HepG2 (cell line): ENCODE measurements at regions not wholly inside any gene's neighbourhood (a gene's known extent, or its start where the extent isn't known, plus 50 kb on each side); places are given as distances from the start of the nearest gene placed in this dataset.

Experiments used
- FOXM1 ChIP-seq: sonication (generic); formaldehyde crosslinking; IDR thresholded peaks from 2 replicates; pipeline ENCODE4 v1.5.0; 2020; ENCODE audit warnings: missing genetic modification reagents
- MAX ChIP-seq: IDR thresholded peaks from 2 replicates; pipeline ENCODE4 v1.6.1; 2012; ENCODE audit warnings: inconsistent platforms
- MEIS2 ChIP-seq: sonication (generic); formaldehyde crosslinking; IDR thresholded peaks from 2 replicates; pipeline ENCODE4 v1.9.0; 2021; ENCODE audit warnings: mild to moderate bottlenecking, missing genetic modification reagents
- NBN ChIP-seq: fragments of 450-650 bp; conservative IDR thresholded peaks from 2 replicates; pipeline ENCODE4 v1.6.1; 2017
- PREB ChIP-seq: sonication (generic); formaldehyde crosslinking; IDR thresholded peaks from 2 replicates; pipeline ENCODE4 v1.4.0; 2020; ENCODE audit warnings: missing genetic modification reagents
- ZBTB44 ChIP-seq: sonication (generic); formaldehyde crosslinking; IDR thresholded peaks from 2 replicates; pipeline ENCODE4 v1.4.0; 2020; ENCODE audit warnings: missing genetic modification reagents
- ZFP37 ChIP-seq: sonication (generic); formaldehyde crosslinking; IDR thresholded peaks from 2 replicates; pipeline ENCODE4 v1.4.0; 2020; ENCODE audit warnings: missing genetic modification reagents, borderline replicate concordance
- TF ChIP-seq, protein P1 (sequence below): sonication (generic); formaldehyde crosslinking; conservative IDR thresholded peaks from 2 replicates; pipeline ENCODE4 v1.4.0; 2020; ENCODE audit warnings: missing genetic modification reagents
- TF ChIP-seq, protein P2 (sequence below), 2 experiments: IDR thresholded peaks; 2 replicates each; pipeline ENCODE4 v1.6.1; 2011 to 2012; ENCODE audit warnings: low read length in 2 of 2, borderline replicate concordance in 1 of 2, low read depth in 1 of 2, mild to moderate bottlenecking in 1 of 2, moderate library complexity in 1 of 2
- TF ChIP-seq, protein P3 (sequence below): sonication (generic); formaldehyde crosslinking; IDR thresholded peaks from 2 replicates; pipeline ENCODE4 v1.5.0; 2020; ENCODE audit warnings: mild to moderate bottlenecking, missing genetic modification reagents, moderate library complexity

DNA sequence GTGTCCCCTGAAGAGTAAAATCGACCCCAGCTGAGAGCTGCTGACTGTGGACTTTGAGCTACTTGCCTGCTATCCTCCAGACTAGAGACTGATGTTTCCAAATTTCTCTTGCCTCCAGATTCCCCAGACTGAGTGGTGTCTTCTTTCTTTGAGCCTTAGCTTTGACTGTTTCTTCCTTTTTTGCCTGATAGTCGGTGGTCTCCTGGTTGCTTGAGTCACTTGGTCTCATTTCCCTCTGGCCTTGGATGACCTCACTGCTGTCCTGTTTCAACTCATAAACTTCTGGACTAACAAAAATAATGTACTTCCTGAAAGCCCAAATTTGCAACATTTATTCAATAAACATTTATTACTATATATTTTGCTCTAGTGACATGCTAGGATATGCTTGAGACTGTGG, 52.9 kb upstream of the DIPK1A start:
- TF ChIP-seq, protein P1, sequence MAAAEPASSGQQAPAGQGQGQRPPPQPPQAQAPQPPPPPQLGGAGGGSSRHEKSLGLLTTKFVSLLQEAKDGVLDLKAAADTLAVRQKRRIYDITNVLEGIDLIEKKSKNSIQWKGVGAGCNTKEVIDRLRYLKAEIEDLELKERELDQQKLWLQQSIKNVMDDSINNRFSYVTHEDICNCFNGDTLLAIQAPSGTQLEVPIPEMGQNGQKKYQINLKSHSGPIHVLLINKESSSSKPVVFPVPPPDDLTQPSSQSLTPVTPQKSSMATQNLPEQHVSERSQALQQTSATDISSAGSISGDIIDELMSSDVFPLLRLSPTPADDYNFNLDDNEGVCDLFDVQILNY (CRISPR knock-in tag): no peak
- no peak for TF ChIP-seq NBN
- TF ChIP-seq, protein P2, sequence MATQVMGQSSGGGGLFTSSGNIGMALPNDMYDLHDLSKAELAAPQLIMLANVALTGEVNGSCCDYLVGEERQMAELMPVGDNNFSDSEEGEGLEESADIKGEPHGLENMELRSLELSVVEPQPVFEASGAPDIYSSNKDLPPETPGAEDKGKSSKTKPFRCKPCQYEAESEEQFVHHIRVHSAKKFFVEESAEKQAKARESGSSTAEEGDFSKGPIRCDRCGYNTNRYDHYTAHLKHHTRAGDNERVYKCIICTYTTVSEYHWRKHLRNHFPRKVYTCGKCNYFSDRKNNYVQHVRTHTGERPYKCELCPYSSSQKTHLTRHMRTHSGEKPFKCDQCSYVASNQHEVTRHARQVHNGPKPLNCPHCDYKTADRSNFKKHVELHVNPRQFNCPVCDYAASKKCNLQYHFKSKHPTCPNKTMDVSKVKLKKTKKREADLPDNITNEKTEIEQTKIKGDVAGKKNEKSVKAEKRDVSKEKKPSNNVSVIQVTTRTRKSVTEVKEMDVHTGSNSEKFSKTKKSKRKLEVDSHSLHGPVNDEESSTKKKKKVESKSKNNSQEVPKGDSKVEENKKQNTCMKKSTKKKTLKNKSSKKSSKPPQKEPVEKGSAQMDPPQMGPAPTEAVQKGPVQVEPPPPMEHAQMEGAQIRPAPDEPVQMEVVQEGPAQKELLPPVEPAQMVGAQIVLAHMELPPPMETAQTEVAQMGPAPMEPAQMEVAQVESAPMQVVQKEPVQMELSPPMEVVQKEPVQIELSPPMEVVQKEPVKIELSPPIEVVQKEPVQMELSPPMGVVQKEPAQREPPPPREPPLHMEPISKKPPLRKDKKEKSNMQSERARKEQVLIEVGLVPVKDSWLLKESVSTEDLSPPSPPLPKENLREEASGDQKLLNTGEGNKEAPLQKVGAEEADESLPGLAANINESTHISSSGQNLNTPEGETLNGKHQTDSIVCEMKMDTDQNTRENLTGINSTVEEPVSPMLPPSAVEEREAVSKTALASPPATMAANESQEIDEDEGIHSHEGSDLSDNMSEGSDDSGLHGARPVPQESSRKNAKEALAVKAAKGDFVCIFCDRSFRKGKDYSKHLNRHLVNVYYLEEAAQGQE (IDR thresholded peaks at IDR 0.05; ENCODE audit: borderline replicate concordance in 1 of 2, low read depth in 1 of 2, low read length in 2 of 2): no peak
- no peak for TF ChIP-seq PREB (CRISPR knock-in tag)
- TF ChIP-seq ZBTB44 (CRISPR knock-in tag): no peak
- no peak for TF ChIP-seq FOXM1 (CRISPR knock-in tag)
- no peak for TF ChIP-seq ZFP37 (CRISPR knock-in tag)
- TF ChIP-seq, protein P3, sequence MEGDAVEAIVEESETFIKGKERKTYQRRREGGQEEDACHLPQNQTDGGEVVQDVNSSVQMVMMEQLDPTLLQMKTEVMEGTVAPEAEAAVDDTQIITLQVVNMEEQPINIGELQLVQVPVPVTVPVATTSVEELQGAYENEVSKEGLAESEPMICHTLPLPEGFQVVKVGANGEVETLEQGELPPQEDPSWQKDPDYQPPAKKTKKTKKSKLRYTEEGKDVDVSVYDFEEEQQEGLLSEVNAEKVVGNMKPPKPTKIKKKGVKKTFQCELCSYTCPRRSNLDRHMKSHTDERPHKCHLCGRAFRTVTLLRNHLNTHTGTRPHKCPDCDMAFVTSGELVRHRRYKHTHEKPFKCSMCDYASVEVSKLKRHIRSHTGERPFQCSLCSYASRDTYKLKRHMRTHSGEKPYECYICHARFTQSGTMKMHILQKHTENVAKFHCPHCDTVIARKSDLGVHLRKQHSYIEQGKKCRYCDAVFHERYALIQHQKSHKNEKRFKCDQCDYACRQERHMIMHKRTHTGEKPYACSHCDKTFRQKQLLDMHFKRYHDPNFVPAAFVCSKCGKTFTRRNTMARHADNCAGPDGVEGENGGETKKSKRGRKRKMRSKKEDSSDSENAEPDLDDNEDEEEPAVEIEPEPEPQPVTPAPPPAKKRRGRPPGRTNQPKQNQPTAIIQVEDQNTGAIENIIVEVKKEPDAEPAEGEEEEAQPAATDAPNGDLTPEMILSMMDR (CRISPR knock-in tag): no peak
- TF ChIP-seq MEIS2: no peak
- TF ChIP-seq MAX: no peak
